GM23338 (cell line): ENCODE measurements at regions not wholly inside any gene's neighbourhood (a gene's known extent, or its start where the extent isn't known, plus 50 kb on each side); places are given as distances from the start of the nearest gene placed in this dataset.

Source experiments
- ATAC-seq: fragments of 200-7000 bp; cut with Tn5 transposase; 3 replicates; pipeline ENCODE4 v1.9.1; 2020
- DNase-seq: peaks from one replicate; pipeline ENCODE4 v3.0.0-alpha.2; 2015; ENCODE audit warnings: low spot score
- H2AFZ ChIP-seq: fragments of 200-600 bp; sonication (generic); 2 replicates; pipeline ENCODE4 v1.8.0; 2016; ENCODE audit warnings: antibody characterized with exemption, mild to moderate bottlenecking, moderate library complexity
- H3F3A ChIP-seq: fragments of 200-600 bp; sonication (generic); replicated peaks from 2 replicates; pipeline ENCODE4 v1.8.0; 2017; ENCODE audit warnings: antibody characterized with exemption, mixed run types, low read depth
- H3K27ac ChIP-seq: fragments of 200-600 bp; sonication (generic); 2 replicates; pipeline ENCODE4 v1.6.1; 2016; ENCODE audit warnings: low read depth
- H3K27me3 ChIP-seq: fragments of 200-600 bp; sonication (generic); 2 replicates; pipeline ENCODE4 v1.8.0; 2016; ENCODE audit warnings: mild to moderate bottlenecking, mixed run types, moderate library complexity; ENCODE audit not compliant: insufficient read depth
- H3K36me3 ChIP-seq: fragments of 200-600 bp; sonication (generic); 2 replicates; pipeline ENCODE4 v1.8.0; 2016; ENCODE audit warnings: mild to moderate bottlenecking; ENCODE audit not compliant: insufficient read depth
- H3K4me1 ChIP-seq: fragments of 200-600 bp; sonication (generic); 2 replicates; pipeline ENCODE4 v1.8.0; 2016; ENCODE audit warnings: mild to moderate bottlenecking, moderate library complexity; ENCODE audit not compliant: insufficient read depth
- H3K4me2 ChIP-seq: fragments of 200-600 bp; sonication (generic); 2 replicates; pipeline ENCODE4 v1.7.1; 2017; ENCODE audit warnings: mixed run types
- H3K4me3 ChIP-seq: fragments of 200-600 bp; sonication (generic); 2 replicates; pipeline ENCODE4 v1.6.1; 2016; ENCODE audit warnings: mixed run types
- H3K79me2 ChIP-seq: fragments of 200-600 bp; sonication (generic); replicated peaks from 2 replicates; pipeline ENCODE4 v1.8.0; 2017; ENCODE audit warnings: mild to moderate bottlenecking; ENCODE audit not compliant: insufficient read depth
- H3K9me2 ChIP-seq: fragments of 200-600 bp; sonication (generic); 2 replicates; pipeline ENCODE4 v1.8.0; 2017; ENCODE audit not compliant: insufficient read depth
- H4K20me1 ChIP-seq: fragments of 200-600 bp; sonication (generic); replicated peaks from 2 replicates; pipeline ENCODE4 v1.8.0; 2017; ENCODE audit warnings: mild to moderate bottlenecking; ENCODE audit not compliant: insufficient read depth
- H3K27ac Mint-ChIP-seq: 2 replicates; pipeline ENCODE4 v1.8.0; 2020; ENCODE audit warnings: inconsistent platforms, mild to moderate bottlenecking, moderate library complexity, mixed read lengths
- H3K27me3 Mint-ChIP-seq: 3 replicates; pipeline ENCODE4 v1.8.0; 2022; ENCODE audit warnings: low read depth, mild to moderate bottlenecking, moderate library complexity, mixed read lengths, inconsistent platforms; ENCODE audit not compliant: insufficient read depth, poor library complexity
- H3K36me3 Mint-ChIP-seq: 3 replicates; pipeline ENCODE4 v1.8.0; 2021; ENCODE audit warnings: low read depth, mild to moderate bottlenecking, inconsistent platforms, moderate library complexity, mixed read lengths
- H3K4me1 Mint-ChIP-seq: 3 replicates; pipeline ENCODE4 v1.8.0; 2020; ENCODE audit warnings: mild to moderate bottlenecking, inconsistent platforms, mixed read lengths
- H3K4me3 Mint-ChIP-seq: 3 replicates; pipeline ENCODE4 v1.8.0; 2021; ENCODE audit warnings: moderate library complexity, mild to moderate bottlenecking, inconsistent platforms, mixed read lengths
- H3K9me3 Mint-ChIP-seq: 3 replicates; pipeline ENCODE4 v1.8.0; 2020; ENCODE audit warnings: moderate library complexity, mild to moderate bottlenecking, inconsistent platforms, mixed read lengths
- CREB1 ChIP-seq: fragments of 250-450 bp; sonication (Bioruptor Pico); IDR thresholded peaks from 2 replicates; pipeline ENCODE4 v1.5.0; 2020; ENCODE audit warnings: low read depth, mild to moderate bottlenecking, moderate library complexity
- CTCF ChIP-seq, 2 experiments: fragments of 200-600 bp in 1 of 2; sonication (generic) in 1 of 2; conservative IDR thresholded peaks; 2 replicates each; pipeline versions ENCODE4 v1.5.1 to v1.6.1; 2016 to 2017; ENCODE audit warnings: antibody characterized with exemption in 2 of 2, low read depth in 2 of 2, mild to moderate bottlenecking in 2 of 2, moderate library complexity in 1 of 2
- ETS1 ChIP-seq: IDR thresholded peaks from 2 replicates; pipeline ENCODE4 v1.6.1; 2016; ENCODE audit warnings: antibody characterized with exemption
- EZH2 ChIP-seq: fragments of 200-600 bp; sonication (generic); IDR thresholded peaks from one replicate; pipeline ENCODE4 v1.8.0; 2017; ENCODE audit warnings: antibody characterized with exemption, mild to moderate bottlenecking, low read depth; ENCODE audit not compliant: unreplicated experiment
- EZH2phosphoT487 ChIP-seq: fragments of 200-600 bp; sonication (generic); IDR thresholded peaks from one replicate; pipeline ENCODE4 v1.8.1; 2018; ENCODE audit warnings: antibody characterized with exemption; ENCODE audit not compliant: unreplicated experiment
- JUNB ChIP-seq: IDR thresholded peaks from one replicate; pipeline ENCODE4 v1.6.1; 2016; ENCODE audit warnings: antibody characterized with exemption; ENCODE audit not compliant: unreplicated experiment
- NANOG ChIP-seq: IDR thresholded peaks from 2 replicates; pipeline ENCODE4 v1.6.1; 2016; ENCODE audit warnings: antibody characterized with exemption, borderline replicate concordance
- POLR2AphosphoS5 ChIP-seq: IDR thresholded peaks from 2 replicates; pipeline ENCODE4 v1.6.1; 2016; ENCODE audit warnings: antibody characterized with exemption, low read depth
- REST ChIP-seq: IDR thresholded peaks from one replicate; pipeline ENCODE4 v1.6.1; 2018; ENCODE audit warnings: antibody characterized with exemption; ENCODE audit not compliant: unreplicated experiment
- STAT1 ChIP-seq: IDR thresholded peaks from one replicate; pipeline ENCODE4 v1.6.1; 2016; ENCODE audit warnings: antibody characterized with exemption; ENCODE audit not compliant: unreplicated experiment
- ZNF114 ChIP-seq: fragments of 250-450 bp; sonication (Bioruptor Pico); IDR thresholded peaks from 2 replicates; pipeline ENCODE4 v1.5.0; 2020; ENCODE audit warnings: mild to moderate bottlenecking, moderate library complexity
- ZNF331 ChIP-seq: fragments of 250-450 bp; sonication (Bioruptor Pico); IDR thresholded peaks from 2 replicates; pipeline ENCODE4 v1.5.0; 2020; ENCODE audit warnings: low read depth, mild to moderate bottlenecking, moderate library complexity
- ZNF462 ChIP-seq: fragments of 250-450 bp; sonication (Bioruptor Pico); IDR thresholded peaks from 2 replicates; pipeline ENCODE4 v1.5.0; 2020; ENCODE audit warnings: mild to moderate bottlenecking, moderate library complexity

GRCh38 chr1:29586991-29587745 lies 350.8 kb downstream of the PTPRU start:
- no peaks in the 10 kb centered on the region; the same call in 1 of the 3 replicates for H3K36me3 Mint-ChIP-seq

More at GRCh38 chr1:29586991-29587745, 350.8 kb downstream of the PTPRU start:
- no peaks in the 10 kb centered on the region for H3K27me3 ChIP-seq
- no peak overlapping the region for H3K27ac ChIP-seq
- H3K9me3 Mint-ChIP-seq, result peaks cover 5% of the 10 kb centered on the region; the same call in 2 of the 3 replicates
- no peaks in the 10 kb centered on the region for H3K27me3 Mint-ChIP-seq
- H3K4me2 ChIP-seq, result no peak overlapping the region
- no peak overlapping the region for H3K4me3 Mint-ChIP-seq
- H3K79me2 ChIP-seq, result no peaks in the 10 kb centered on the region
- H3K4me1 ChIP-seq, result no peaks in the 10 kb centered on the region
- H3K27ac Mint-ChIP-seq, result no peak overlapping the region
- H4K20me1 ChIP-seq, result no peaks in the 10 kb centered on the region
- DNase-seq, result no peak
- no peak for TF ChIP-seq STAT1
- no peak for TF ChIP-seq EZH2phosphoT487
- TF ChIP-seq CTCF (conservative IDR thresholded peaks at IDR 0.05; ENCODE audit: low read depth in 2 of 2), result no peak
- TF ChIP-seq REST, result no peak
- no peak for TF ChIP-seq JUNB
- no peak for TF ChIP-seq NANOG
- no peak for TF ChIP-seq ETS1
- no peak for TF ChIP-seq ZNF331 (CRISPR knock-in tag)
- TF ChIP-seq ZNF114, result no peak
- TF ChIP-seq CREB1 (CRISPR knock-in tag), result no peak
- no peak for TF ChIP-seq ZNF462 (CRISPR knock-in tag)
- no peak for TF ChIP-seq POLR2AphosphoS5
- no peak for TF ChIP-seq EZH2
- no peaks in the 10 kb centered on the region; the same call in 2 of the 3 replicates for H3K4me1 Mint-ChIP-seq
- no peaks in the 10 kb centered on the region for H3K9me2 ChIP-seq
- H3K4me3 ChIP-seq, result no peak overlapping the region
- no peak overlapping the region for H2AFZ ChIP-seq
- no peaks in the 10 kb centered on the region for H3F3A ChIP-seq
- ATAC-seq, result no peak
- no peaks in the 10 kb centered on the region for H3K36me3 ChIP-seq
